Activated naive CD8-positive, alpha-beta T cell treated with anti-CD3 and anti-CD28 coated beads, Interleukin-2, amount 10 ng/mL, durations not matched to agents 7 days and 5 days (primary cell): ENCODE measurements at regions not wholly inside any gene's neighbourhood (a gene's known extent, or its start where the extent isn't known, plus 50 kb on each side); places are given as distances from the start of the nearest gene placed in this dataset.

Source experiments
- ATAC-seq: fragments of 150-1000 bp; cut with Tn5 transposase; one replicate; pipeline ENCODE4 v1.10.0; 2021; ENCODE audit warnings: low read depth, moderate library complexity
- POLR2A ChIA-PET: fragments of 350-600 bp; sonication (Branson Sonifier 250); formaldehyde crosslinking; loops from one replicate; lab custom pipeline; 2021; ENCODE audit warnings: antibody characterized with exemption; lab: Charles Lee
- DNase-seq: peaks from one replicate; pipeline ENCODE4 v3.0.0; 2021
- H3K27ac Mint-ChIP-seq: one replicate; pipeline ENCODE4 v1.8.0; 2022; ENCODE audit warnings: mild to moderate bottlenecking, mixed read lengths
- H3K27me3 Mint-ChIP-seq: one replicate; pipeline ENCODE4 v1.8.0; 2022; ENCODE audit warnings: mild to moderate bottlenecking, moderate library complexity, mixed read lengths
- H3K36me3 Mint-ChIP-seq: one replicate; pipeline ENCODE4 v1.8.0; 2021; ENCODE audit warnings: mild to moderate bottlenecking, mixed read lengths
- H3K4me1 Mint-ChIP-seq: one replicate; pipeline ENCODE4 v1.8.0; 2021; ENCODE audit warnings: mixed read lengths
- H3K4me3 Mint-ChIP-seq: one replicate; pipeline ENCODE4 v1.8.0; 2022; ENCODE audit warnings: mild to moderate bottlenecking, moderate library complexity, mixed read lengths
- H3K9me3 Mint-ChIP-seq: one replicate; pipeline ENCODE4 v1.8.0; 2021; ENCODE audit warnings: mixed read lengths

GRCh38 chr1:14011132-14011531 is 311.1 kb downstream of the PRDM2 start:
- Mint-ChIP-seq H3K4me3 (no peak overlapping the region), H3K9me3 (peaks cover 1% of the 10 kb centered on the region), H3K27ac (no peak overlapping the region), H3K36me3 (no peaks in the 10 kb centered on the region), H3K4me1 (no peaks in the 10 kb centered on the region), H3K27me3 (peaks cover 6% of the 10 kb centered on the region)
- ATAC-seq, result no peak
- DNase-seq, result no peak
- POLR2A ChIA-PET, result no interaction called here

- ATAC-seq, result no peak
- Mint-ChIP-seq H3K9me3 (peaks cover 1% of the 10 kb centered on the region), H3K36me3 (no peaks in the 10 kb centered on the region), H3K4me3 (no peak overlapping the region), H3K27me3 (peaks cover 6% of the 10 kb centered on the region), H3K27ac (no peak overlapping the region), H3K4me1 (no peaks in the 10 kb centered on the region)
- no peak for DNase-seq
- POLR2A ChIA-PET, result no interaction called here
These were observed 311.9 kb downstream of the PRDM2 start for GRCh38 chr1:14011888-14012287.

- DNase-seq (no peak), ATAC-seq (no peak)
- no peaks in the 10 kb centered on the region for H3K9me3 Mint-ChIP-seq
- POLR2A ChIA-PET, result no interaction called here
- H3K36me3 Mint-ChIP-seq, result no peaks in the 10 kb centered on the region
- H3K4me1 Mint-ChIP-seq, result no peaks in the 10 kb centered on the region
- no peak overlapping the region for H3K4me3 Mint-ChIP-seq
- no peak overlapping the region for H3K27ac Mint-ChIP-seq
- peaks cover 3% of the 10 kb centered on the region for H3K27me3 Mint-ChIP-seq
These were observed 314.9 kb downstream of the PRDM2 start for GRCh38 chr1:14014929-14015328.

- Mint-ChIP-seq H3K36me3 (no peaks in the 10 kb centered on the region), H3K9me3 (no peaks in the 10 kb centered on the region), H3K27me3 (peaks cover 6% of the 10 kb centered on the region), H3K4me3 (no peak overlapping the region), H3K27ac (no peak overlapping the region), H3K4me1 (no peaks in the 10 kb centered on the region)
- DNase-seq (no peak), ATAC-seq (no peak)
- POLR2A ChIA-PET, result no interaction called here
These were observed 315.9 kb downstream of the PRDM2 start for GRCh38 chr1:14015917-14016316.

- no peaks in the 10 kb centered on the region for H3K36me3 Mint-ChIP-seq
- no peak overlapping the region for H3K4me3 Mint-ChIP-seq
- POLR2A ChIA-PET, result no interaction called here
- no peak for DNase-seq
- no peak overlapping the region for H3K27ac Mint-ChIP-seq
- peaks cover 4% of the 10 kb centered on the region for H3K27me3 Mint-ChIP-seq
- ATAC-seq, result no peak
- no peaks in the 10 kb centered on the region for H3K9me3 Mint-ChIP-seq
- H3K4me1 Mint-ChIP-seq, result no peaks in the 10 kb centered on the region
These were observed 317.6 kb downstream of the PRDM2 start for GRCh38 chr1:14017531-14017961.

GRCh38 chr1:14019461-14019860 is 319.5 kb downstream of the PRDM2 start:
- POLR2A ChIA-PET, result interaction anchor here (0.6 kb wide), 1 partner anchor 251 kb away, joined by 3 read pairs; no protein-coding TSS in a partner anchor
- H3K9me3 Mint-ChIP-seq, result no peaks in the 10 kb centered on the region
- ATAC-seq, result no peak
- no peak overlapping the region for H3K27ac Mint-ChIP-seq
- H3K4me1 Mint-ChIP-seq, result no peaks in the 10 kb centered on the region
- no peak overlapping the region for H3K4me3 Mint-ChIP-seq
- H3K36me3 Mint-ChIP-seq, result no peaks in the 10 kb centered on the region
- peaks cover 4% of the 10 kb centered on the region for H3K27me3 Mint-ChIP-seq
- DNase-seq, result no peak

GRCh38 chr1:14020006-14020405 is 320.0 kb downstream of the PRDM2 start:
- no peak for ATAC-seq
- POLR2A ChIA-PET, result no interaction called here
- Mint-ChIP-seq H3K9me3 (no peaks in the 10 kb centered on the region), H3K4me3 (no peak overlapping the region), H3K36me3 (no peaks in the 10 kb centered on the region), H3K27ac (no peak overlapping the region), H3K4me1 (no peaks in the 10 kb centered on the region), H3K27me3 (peaks cover 4% of the 10 kb centered on the region)
- DNase-seq, result no peak

- Mint-ChIP-seq H3K4me3 (no peak overlapping the region), H3K27ac (no peak overlapping the region), H3K4me1 (no peaks in the 10 kb centered on the region), H3K9me3 (peaks cover 2% of the 10 kb centered on the region), H3K36me3 (no peaks in the 10 kb centered on the region), H3K27me3 (peaks cover 2% of the 10 kb centered on the region)
- DNase-seq (no peak), ATAC-seq (no peak)
- POLR2A ChIA-PET, result no interaction called here
These were observed 327.1 kb downstream of the PRDM2 start for GRCh38 chr1:14027099-14027498.

- Mint-ChIP-seq H3K27ac (no peak overlapping the region), H3K36me3 (no peaks in the 10 kb centered on the region), H3K27me3 (peaks cover 7% of the 10 kb centered on the region), H3K4me1 (no peaks in the 10 kb centered on the region), H3K4me3 (no peak overlapping the region), H3K9me3 (no peaks in the 10 kb centered on the region)
- POLR2A ChIA-PET, result no interaction called here
- no peak for DNase-seq
- no peak for ATAC-seq
These were observed 331.5 kb downstream of the PRDM2 start for GRCh38 chr1:14031461-14031860.

- H3K9me3 Mint-ChIP-seq, result no peaks in the 10 kb centered on the region
- peaks cover 7% of the 10 kb centered on the region for H3K27me3 Mint-ChIP-seq
- POLR2A ChIA-PET, result no interaction called here
- no peak for ATAC-seq
- no peaks in the 10 kb centered on the region for H3K36me3 Mint-ChIP-seq
- no peak overlapping the region for H3K4me3 Mint-ChIP-seq
- no peak for DNase-seq
- no peaks in the 10 kb centered on the region for H3K4me1 Mint-ChIP-seq
- H3K27ac Mint-ChIP-seq, result no peak overlapping the region
These were observed 334.5 kb downstream of the PRDM2 start for GRCh38 chr1:14034506-14034905.

GRCh38 chr1:14037101-14037847 is 337.3 kb downstream of the PRDM2 start:
- Mint-ChIP-seq H3K9me3 (peaks cover 5% of the 10 kb centered on the region), H3K27me3 (peaks cover 9% of the 10 kb centered on the region), H3K36me3 (no peaks in the 10 kb centered on the region), H3K4me3 (no peak overlapping the region), H3K4me1 (no peaks in the 10 kb centered on the region), H3K27ac (no peak overlapping the region)
- DNase-seq (no peak), ATAC-seq (no peak)
- POLR2A ChIA-PET, result no interaction called here

- no peak for DNase-seq
- peaks cover 9% of the 10 kb centered on the region for H3K9me3 Mint-ChIP-seq
- no peaks in the 10 kb centered on the region for H3K4me1 Mint-ChIP-seq
- ATAC-seq, result no peak
- no peak overlapping the region for H3K4me3 Mint-ChIP-seq
- H3K27ac Mint-ChIP-seq, result no peak overlapping the region
- POLR2A ChIA-PET, result no interaction called here
- H3K27me3 Mint-ChIP-seq, result peaks cover 4% of the 10 kb centered on the region
- H3K36me3 Mint-ChIP-seq, result no peaks in the 10 kb centered on the region
These were observed 339.8 kb downstream of the PRDM2 start for GRCh38 chr1:14039582-14040430.

- DNase-seq, result no peak
- Mint-ChIP-seq H3K36me3 (no peaks in the 10 kb centered on the region), H3K27me3 (peaks cover 3% of the 10 kb centered on the region), H3K9me3 (peaks cover 3% of the 10 kb centered on the region), H3K4me3 (no peak overlapping the region), H3K4me1 (no peaks in the 10 kb centered on the region), H3K27ac (no peak overlapping the region)
- no peak for ATAC-seq
- POLR2A ChIA-PET, result no interaction called here
These were observed 350.0 kb downstream of the PRDM2 start for GRCh38 chr1:14049965-14050364.
